ENCODE measurements at regions not wholly inside any gene's neighbourhood (a gene's known extent, or its start where the extent isn't known, plus 50 kb on each side); places are given as distances from the start of the nearest gene placed in this dataset.

DNA sequence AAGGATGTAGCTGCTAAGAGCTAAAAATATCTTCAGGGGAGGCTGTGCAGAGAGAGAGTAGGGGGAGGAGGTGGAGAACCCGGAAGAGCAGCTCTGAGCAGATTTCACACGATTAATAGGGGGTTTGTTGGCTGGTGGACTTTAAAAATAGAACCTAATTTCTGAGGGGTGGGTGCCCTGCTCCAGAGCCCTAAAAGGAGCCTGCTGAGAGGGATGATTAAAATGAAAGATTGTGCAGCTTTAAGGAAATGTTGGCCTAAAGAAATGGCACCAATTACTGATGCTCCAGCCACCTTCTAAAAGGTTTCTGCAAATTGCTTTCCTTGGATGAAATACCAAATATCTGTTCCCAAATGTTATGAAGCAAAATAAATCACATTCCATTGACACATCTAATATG, 202.8 kb upstream of the BTBD3 start:
- H3K4me3 Mint-ChIP-seq, result no peak overlapping the region
- no peak overlapping the region for H3K4me3 ChIP-seq
- peaks cover 51% of the 10 kb centered on the region for H3K4me1 Mint-ChIP-seq
- no peaks in the 10 kb centered on the region for H3K27me3 ChIP-seq (ENCODE audit: insufficient read depth)
- H3F3A ChIP-seq (replicated peaks; ENCODE audit: low read depth), result no peaks in the 10 kb centered on the region
- H3K27ac ChIP-seq (ENCODE audit: low read depth), result no peak overlapping the region
- H3K36me3 ChIP-seq (ENCODE audit: insufficient read depth), result no peaks in the 10 kb centered on the region
- no peaks in the 10 kb centered on the region for H4K20me1 ChIP-seq (replicated peaks; ENCODE audit: insufficient read depth)
- peaks cover 3% of the 10 kb centered on the region for H3K27me3 Mint-ChIP-seq (ENCODE audit: insufficient read depth, low read depth, poor library complexity)
- no peak for DNase-seq (ENCODE audit: low spot score)
- peaks cover 27% of the 10 kb centered on the region for H3K4me1 ChIP-seq (ENCODE audit: insufficient read depth)
- H3K9me2 ChIP-seq (ENCODE audit: insufficient read depth), result no peaks in the 10 kb centered on the region
- TF ChIP-seq POLR2AphosphoS5 (IDR thresholded peaks at IDR 0.05; ENCODE audit: low read depth), result no peak
- TF ChIP-seq EZH2 (IDR thresholded peaks at IDR 0.05; ENCODE audit: low read depth, unreplicated experiment), result no peak
- TF ChIP-seq JUNB (IDR thresholded peaks at IDR 0.05; ENCODE audit: unreplicated experiment), result no peak
- TF ChIP-seq, protein P1, sequence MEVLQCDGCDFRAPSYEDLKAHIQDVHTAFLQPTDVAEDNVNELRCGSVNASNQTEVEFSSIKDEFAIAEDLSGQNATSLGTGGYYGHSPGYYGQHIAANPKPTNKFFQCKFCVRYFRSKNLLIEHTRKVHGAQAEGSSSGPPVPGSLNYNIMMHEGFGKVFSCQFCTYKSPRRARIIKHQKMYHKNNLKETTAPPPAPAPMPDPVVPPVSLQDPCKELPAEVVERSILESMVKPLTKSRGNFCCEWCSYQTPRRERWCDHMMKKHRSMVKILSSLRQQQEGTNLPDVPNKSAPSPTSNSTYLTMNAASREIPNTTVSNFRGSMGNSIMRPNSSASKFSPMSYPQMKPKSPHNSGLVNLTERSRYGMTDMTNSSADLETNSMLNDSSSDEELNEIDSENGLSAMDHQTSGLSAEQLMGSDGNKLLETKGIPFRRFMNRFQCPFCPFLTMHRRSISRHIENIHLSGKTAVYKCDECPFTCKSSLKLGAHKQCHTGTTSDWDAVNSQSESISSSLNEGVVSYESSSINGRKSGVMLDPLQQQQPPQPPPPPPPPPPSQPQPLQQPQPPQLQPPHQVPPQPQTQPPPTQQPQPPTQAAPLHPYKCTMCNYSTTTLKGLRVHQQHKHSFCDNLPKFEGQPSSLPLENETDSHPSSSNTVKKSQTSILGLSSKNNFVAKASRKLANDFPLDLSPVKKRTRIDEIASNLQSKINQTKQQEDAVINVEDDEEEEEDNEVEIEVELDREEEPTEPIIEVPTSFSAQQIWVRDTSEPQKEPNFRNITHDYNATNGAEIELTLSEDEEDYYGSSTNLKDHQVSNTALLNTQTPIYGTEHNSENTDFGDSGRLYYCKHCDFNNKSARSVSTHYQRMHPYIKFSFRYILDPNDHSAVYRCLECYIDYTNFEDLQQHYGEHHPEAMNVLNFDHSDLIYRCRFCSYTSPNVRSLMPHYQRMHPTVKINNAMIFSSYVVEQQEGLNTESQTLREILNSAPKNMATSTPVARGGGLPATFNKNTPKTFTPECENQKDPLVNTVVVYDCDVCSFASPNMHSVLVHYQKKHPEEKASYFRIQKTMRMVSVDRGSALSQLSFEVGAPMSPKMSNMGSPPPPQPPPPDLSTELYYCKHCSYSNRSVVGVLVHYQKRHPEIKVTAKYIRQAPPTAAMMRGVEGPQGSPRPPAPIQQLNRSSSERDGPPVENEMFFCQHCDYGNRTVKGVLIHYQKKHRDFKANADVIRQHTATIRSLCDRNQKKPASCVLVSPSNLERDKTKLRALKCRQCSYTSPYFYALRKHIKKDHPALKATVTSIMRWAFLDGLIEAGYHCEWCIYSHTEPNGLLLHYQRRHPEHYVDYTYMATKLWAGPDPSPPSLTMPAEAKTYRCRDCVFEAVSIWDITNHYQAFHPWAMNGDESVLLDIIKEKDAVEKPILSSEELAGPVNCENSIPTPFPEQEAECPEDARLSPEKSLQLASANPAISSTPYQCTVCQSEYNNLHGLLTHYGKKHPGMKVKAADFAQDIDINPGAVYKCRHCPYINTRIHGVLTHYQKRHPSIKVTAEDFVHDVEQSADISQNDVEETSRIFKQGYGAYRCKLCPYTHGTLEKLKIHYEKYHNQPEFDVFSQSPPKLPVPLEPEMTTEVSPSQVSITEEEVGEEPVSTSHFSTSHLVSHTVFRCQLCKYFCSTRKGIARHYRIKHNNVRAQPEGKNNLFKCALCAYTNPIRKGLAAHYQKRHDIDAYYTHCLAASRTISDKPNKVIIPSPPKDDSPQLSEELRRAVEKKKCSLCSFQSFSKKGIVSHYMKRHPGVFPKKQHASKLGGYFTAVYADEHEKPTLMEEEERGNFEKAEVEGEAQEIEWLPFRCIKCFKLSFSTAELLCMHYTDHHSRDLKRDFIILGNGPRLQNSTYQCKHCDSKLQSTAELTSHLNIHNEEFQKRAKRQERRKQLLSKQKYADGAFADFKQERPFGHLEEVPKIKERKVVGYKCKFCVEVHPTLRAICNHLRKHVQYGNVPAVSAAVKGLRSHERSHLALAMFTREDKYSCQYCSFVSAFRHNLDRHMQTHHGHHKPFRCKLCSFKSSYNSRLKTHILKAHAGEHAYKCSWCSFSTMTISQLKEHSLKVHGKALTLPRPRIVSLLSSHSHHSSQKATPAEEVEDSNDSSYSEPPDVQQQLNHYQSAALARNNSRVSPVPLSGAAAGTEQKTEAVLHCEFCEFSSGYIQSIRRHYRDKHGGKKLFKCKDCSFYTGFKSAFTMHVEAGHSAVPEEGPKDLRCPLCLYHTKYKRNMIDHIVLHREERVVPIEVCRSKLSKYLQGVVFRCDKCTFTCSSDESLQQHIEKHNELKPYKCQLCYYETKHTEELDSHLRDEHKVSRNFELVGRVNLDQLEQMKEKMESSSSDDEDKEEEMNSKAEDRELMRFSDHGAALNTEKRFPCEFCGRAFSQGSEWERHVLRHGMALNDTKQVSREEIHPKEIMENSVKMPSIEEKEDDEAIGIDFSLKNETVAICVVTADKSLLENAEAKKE (CRISPR knock-in tag; IDR thresholded peaks at IDR 0.05), result no peak
- TF ChIP-seq, protein P2, sequence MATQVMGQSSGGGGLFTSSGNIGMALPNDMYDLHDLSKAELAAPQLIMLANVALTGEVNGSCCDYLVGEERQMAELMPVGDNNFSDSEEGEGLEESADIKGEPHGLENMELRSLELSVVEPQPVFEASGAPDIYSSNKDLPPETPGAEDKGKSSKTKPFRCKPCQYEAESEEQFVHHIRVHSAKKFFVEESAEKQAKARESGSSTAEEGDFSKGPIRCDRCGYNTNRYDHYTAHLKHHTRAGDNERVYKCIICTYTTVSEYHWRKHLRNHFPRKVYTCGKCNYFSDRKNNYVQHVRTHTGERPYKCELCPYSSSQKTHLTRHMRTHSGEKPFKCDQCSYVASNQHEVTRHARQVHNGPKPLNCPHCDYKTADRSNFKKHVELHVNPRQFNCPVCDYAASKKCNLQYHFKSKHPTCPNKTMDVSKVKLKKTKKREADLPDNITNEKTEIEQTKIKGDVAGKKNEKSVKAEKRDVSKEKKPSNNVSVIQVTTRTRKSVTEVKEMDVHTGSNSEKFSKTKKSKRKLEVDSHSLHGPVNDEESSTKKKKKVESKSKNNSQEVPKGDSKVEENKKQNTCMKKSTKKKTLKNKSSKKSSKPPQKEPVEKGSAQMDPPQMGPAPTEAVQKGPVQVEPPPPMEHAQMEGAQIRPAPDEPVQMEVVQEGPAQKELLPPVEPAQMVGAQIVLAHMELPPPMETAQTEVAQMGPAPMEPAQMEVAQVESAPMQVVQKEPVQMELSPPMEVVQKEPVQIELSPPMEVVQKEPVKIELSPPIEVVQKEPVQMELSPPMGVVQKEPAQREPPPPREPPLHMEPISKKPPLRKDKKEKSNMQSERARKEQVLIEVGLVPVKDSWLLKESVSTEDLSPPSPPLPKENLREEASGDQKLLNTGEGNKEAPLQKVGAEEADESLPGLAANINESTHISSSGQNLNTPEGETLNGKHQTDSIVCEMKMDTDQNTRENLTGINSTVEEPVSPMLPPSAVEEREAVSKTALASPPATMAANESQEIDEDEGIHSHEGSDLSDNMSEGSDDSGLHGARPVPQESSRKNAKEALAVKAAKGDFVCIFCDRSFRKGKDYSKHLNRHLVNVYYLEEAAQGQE (IDR thresholded peaks at IDR 0.05; ENCODE audit: unreplicated experiment), result no peak
- TF ChIP-seq, protein P3, sequence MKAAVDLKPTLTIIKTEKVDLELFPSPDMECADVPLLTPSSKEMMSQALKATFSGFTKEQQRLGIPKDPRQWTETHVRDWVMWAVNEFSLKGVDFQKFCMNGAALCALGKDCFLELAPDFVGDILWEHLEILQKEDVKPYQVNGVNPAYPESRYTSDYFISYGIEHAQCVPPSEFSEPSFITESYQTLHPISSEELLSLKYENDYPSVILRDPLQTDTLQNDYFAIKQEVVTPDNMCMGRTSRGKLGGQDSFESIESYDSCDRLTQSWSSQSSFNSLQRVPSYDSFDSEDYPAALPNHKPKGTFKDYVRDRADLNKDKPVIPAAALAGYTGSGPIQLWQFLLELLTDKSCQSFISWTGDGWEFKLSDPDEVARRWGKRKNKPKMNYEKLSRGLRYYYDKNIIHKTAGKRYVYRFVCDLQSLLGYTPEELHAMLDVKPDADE (IDR thresholded peaks at IDR 0.05), result no peak
- TF ChIP-seq NANOG (IDR thresholded peaks at IDR 0.05; ENCODE audit: borderline replicate concordance), result no peak
- no peak for TF ChIP-seq EZH2phosphoT487 (IDR thresholded peaks at IDR 0.05; ENCODE audit: unreplicated experiment)
- TF ChIP-seq, protein P4, sequence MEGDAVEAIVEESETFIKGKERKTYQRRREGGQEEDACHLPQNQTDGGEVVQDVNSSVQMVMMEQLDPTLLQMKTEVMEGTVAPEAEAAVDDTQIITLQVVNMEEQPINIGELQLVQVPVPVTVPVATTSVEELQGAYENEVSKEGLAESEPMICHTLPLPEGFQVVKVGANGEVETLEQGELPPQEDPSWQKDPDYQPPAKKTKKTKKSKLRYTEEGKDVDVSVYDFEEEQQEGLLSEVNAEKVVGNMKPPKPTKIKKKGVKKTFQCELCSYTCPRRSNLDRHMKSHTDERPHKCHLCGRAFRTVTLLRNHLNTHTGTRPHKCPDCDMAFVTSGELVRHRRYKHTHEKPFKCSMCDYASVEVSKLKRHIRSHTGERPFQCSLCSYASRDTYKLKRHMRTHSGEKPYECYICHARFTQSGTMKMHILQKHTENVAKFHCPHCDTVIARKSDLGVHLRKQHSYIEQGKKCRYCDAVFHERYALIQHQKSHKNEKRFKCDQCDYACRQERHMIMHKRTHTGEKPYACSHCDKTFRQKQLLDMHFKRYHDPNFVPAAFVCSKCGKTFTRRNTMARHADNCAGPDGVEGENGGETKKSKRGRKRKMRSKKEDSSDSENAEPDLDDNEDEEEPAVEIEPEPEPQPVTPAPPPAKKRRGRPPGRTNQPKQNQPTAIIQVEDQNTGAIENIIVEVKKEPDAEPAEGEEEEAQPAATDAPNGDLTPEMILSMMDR (conservative IDR thresholded peaks at IDR 0.05; ENCODE audit: low read depth in 2 of 2), result no peak
- no peak for TF ChIP-seq ZNF331 (CRISPR knock-in tag; IDR thresholded peaks at IDR 0.05; ENCODE audit: low read depth)
- TF ChIP-seq ZNF114 (CRISPR knock-in tag; IDR thresholded peaks at IDR 0.05), result no peak
- TF ChIP-seq CREB1 (CRISPR knock-in tag; IDR thresholded peaks at IDR 0.05; ENCODE audit: low read depth), result no peak
- TF ChIP-seq STAT1 (IDR thresholded peaks at IDR 0.05; ENCODE audit: unreplicated experiment), result no peak
- peak overlapping the region; percentile 24; the same call in 1 of the 2 replicates for H2AFZ ChIP-seq
- no peak overlapping the region for H3K4me2 ChIP-seq
- H3K36me3 Mint-ChIP-seq (ENCODE audit: low read depth), result peaks cover 4% of the 10 kb centered on the region; the same call in 1 of the 3 replicates
- H3K79me2 ChIP-seq (replicated peaks; ENCODE audit: insufficient read depth), result no peaks in the 10 kb centered on the region
- H3K27ac Mint-ChIP-seq, result no peak overlapping the region
- ATAC-seq, result no peak
- H3K9me3 Mint-ChIP-seq, result peaks cover 2% of the 10 kb centered on the region; the same call in 2 of the 3 replicates

Measured in GM23338 (cell line).